ENCODE measurements at regions not wholly inside any gene's neighbourhood (a gene's known extent, or its start where the extent isn't known, plus 50 kb on each side); places are given as distances from the start of the nearest gene placed in this dataset.

GRCh38 chrX:106499473-106499872, 112.3 kb upstream of the RADX start:
- TF ChIP-seq CTCF (conservative IDR thresholded peaks at IDR 0.05 in 1 of 2, IDR thresholded peaks at IDR 0.05 in 1 of 2; ENCODE audit: low read depth in 1 of 2, low read length in 2 of 2) (no peak), EZH2 (IDR thresholded peaks at IDR 0.05; ENCODE audit: low read length, missing control alignments) (no peak)

Data from fibroblast of lung (primary cell).